ENCODE measurements at regions not wholly inside any gene's neighbourhood (a gene's known extent, or its start where the extent isn't known, plus 50 kb on each side); places are given as distances from the start of the nearest gene placed in this dataset.

- ATAC-seq: no peak
Observed at GRCh38 chr15:93150910-93151881, 62.2 kb upstream of the RGMA start.

DNA sequence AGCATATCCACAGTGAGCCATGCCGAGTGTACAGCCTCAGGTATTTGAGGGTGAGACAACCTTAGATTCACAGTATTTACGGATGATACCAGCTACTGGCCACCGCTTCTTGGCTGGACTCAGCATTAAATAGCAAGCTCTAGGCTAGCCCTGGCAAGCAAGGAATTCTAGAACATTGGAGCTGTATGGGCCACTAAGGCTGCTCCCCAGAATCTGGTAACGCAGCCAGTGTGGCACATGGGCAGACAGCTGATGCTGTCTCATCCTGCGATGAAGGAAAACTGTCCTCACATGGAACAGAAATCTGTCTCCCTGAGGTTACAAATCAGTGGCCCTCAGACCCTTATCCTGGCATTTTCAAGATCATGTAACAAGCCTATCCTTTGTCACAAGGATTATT lies 57.6 kb upstream of the RGMA start:
- no peak for ATAC-seq

GRCh38 chr15:93146196-93146595 lies 57.2 kb upstream of the RGMA start:
- ATAC-seq: no peak

- ATAC-seq: no peak
Observed at GRCh38 chr15:93144463-93145236, 55.6 kb upstream of the RGMA start.

GRCh38 chr15:93143186-93143585 lies 54.2 kb upstream of the RGMA start:
- no peak for ATAC-seq

GRCh38 chr15:93141371-93141794 lies 52.4 kb upstream of the RGMA start:
- no peak for ATAC-seq

- no peak for ATAC-seq
Observed at GRCh38 chr15:93139436-93139835, 50.4 kb upstream of the RGMA start.

- ATAC-seq: no peak
Observed at GRCh38 chr15:93138681-93139250, 49.8 kb upstream of the RGMA start.

Measured in esophagus mucosa (tissue), 1 donor.